CD4-positive, alpha-beta T cell treated with Interleukin-4 for 4 hours (primary cell): ENCODE measurements at regions not wholly inside any gene's neighbourhood (a gene's known extent, or its start where the extent isn't known, plus 50 kb on each side); places are given as distances from the start of the nearest gene placed in this dataset.
"Not testable (repeated sequence)": the region's sequence is repeated elsewhere in the genome, so short reads cannot be mapped to it uniquely, and the experiment has no call there.

ENCODE experiments used
- DNase-seq: peaks from one replicate; pipeline ENCODE4 v3.0.0-alpha.2; 2020

DNA sequence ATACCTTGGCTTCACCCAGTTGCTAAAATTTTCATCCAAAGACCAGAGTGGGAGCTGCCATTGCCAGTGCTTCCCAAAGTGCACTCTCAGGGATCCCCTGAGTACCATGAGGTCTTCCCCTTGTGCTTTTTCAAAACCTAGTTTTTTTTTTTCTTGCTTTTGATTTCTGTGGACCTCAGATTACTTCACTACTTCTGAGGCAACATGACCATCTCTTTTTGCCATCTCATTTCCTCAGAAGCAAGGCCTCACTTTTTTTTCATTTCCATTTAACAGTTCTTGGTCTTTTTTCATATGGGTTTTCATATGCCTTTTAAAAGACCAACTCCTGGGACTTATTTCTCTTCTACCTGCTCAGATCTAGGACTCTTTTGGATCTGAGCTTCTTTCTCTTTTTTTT, 64.1 kb upstream of the MMS22L start:
- no peak for DNase-seq

DNA sequence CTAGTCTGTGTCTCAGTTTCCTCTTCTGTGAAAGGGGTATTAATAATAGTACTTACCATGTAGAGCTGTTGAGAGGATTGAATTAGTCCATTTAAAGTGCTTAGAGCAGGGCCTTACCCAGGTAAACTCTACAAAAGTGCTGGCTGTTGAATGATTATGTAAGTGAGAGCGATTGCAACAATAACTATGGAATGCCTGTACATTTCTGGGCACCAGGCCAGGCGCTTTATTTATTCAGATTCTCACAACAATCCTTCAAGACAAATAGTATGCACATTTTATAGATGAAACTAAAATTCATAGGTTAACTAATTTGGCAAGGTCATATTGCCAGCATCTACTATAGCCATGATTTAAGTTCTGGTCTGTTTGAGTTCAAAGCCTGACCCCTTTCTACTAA, 78.3 kb upstream of the MMS22L start:
- no peak for DNase-seq

DNA sequence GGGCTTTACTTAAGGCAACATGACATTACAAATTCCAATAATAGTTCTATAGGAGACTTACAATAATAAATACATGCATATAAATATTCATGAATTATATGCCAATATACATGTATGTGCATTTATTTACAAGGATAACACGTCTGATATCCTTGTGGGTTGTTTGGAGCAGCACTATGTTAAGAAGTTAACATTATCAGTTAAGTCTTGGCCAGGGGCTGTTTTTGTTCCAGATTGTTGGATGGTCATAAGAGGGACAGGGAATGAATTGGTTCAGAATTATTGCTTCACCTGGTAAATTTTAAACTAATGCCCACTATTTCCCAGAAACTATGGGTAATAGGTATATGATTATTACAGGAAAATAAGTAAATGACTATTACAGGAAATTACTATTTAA, 81.3 kb upstream of the MMS22L start:
- no peak for DNase-seq

DNA sequence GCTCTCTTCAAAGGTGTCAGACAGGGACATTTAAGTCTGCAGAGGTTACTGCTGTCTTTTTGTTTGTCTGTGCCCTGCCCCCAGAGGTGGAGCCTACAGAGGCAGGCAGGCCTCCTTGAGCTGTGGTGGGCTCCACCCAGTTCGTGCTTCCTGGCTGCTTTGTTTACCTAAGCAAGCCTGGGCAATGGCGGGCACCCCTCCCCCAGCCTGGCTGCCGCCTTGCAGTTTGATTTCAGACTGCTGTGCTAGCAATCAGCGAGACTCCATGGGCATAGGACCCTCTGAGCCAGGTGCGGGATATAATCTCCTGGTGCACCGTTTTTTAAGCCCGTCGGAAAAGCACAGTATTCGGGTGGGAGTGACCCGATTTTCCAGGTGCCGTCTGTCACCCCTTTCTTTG, 99.1 kb upstream of the MMS22L start:
- DNase-seq: not testable (repeated sequence)

DNA sequence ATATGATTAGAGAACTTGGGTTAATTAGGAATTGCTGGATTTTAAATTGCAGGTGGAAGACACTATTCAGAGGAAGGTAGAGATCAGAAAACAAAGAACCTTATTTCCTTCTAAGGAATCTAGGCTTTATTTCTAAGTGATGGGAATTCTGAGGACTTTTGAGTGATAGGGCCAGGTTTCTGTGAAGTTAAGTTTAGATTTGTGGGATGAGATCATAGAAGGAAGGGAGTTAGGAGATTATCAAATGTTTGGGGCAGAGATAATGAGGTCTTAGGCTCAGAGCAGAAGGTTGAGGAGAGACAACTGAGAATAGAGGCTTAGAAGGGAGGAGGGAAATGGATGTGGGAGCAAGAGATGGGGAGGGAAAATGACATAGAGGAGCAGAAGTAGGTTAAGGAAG, 109.7 kb upstream of the MMS22L start:
- DNase-seq: no peak

DNA sequence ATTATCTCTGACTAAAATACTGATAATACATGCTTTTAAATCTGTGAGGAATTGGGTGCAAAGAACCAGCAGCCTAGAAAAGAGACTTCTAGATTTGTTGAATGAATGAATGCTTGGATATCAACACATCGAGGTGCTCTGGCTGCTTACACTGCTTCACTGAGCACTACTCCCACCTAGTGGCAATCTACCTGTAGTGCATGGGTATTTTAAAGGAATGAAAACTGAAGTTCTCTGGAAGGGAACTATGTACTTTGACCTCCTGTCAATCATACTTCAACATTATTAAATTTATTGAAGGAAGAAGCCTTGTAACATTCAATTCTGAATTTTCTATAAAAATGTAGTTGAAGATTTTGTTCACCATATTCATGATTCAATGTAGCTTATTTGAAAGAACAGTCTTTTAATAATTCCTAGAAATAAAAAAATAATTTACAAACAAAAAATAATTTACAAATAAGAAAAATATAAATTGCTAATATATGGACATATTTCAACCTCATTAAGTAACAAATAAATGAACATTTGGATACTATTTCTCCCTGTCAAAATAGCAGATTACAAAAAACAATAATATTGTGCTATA, 111.2 kb upstream of the MMS22L start:
- peak; percentile 76 for DNase-seq

DNA sequence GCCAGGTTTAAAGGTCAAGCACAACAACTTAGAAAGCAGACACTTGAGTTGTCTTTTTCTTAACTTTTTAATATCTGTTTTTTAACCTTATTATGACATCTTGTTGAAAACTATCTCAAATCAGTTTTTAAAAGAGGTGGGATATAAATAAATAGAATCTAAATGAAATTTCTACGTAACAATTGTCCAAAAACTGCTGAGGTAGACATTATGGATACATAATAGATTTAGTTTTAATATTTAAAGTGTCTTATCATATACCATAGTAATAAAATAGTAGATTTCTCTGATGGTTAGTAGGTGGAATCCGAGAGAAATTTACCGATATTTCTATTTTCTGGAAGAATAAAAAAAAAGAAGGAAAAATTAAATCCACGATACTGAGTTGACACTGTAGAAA, 113.9 kb upstream of the MMS22L start:
- no peak for DNase-seq

DNA sequence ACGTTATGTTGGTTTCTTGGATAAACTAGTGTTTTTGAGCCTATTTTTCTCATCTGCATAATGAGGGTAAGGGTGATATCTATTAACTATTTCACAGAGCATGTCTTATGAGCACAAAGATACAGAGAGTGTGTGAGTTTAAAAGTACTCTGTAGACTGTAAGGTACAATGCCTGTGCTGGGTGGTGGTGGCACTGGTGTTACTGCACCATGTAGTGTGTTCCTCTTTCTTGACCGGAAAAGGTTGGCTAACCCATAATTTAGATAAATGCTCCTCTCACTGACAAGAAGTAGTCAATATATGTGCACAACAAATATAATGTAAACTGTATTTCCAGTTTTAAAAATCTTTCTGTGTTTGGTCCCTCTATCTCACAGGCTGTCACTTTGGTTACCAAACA, 116.2 kb upstream of the MMS22L start:
- no peak for DNase-seq

DNA sequence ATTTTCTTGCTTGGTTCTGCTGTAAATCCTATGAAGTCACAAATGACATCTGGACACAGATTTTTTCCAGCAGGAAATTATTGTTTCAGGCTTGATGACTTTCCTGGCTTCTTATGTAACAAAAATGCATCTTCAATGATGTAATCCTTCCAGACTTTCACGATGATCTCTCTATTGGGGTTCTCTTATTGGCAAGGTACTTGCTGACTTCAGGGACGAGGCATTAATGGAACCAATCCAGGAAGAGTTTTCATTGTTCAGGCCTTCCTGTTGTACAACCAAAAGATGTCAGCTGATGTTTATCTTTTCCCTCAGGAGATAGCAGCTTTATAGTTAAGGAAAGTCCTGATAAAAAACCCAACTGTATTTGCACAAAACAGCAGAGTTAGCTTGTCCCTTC, 118.5 kb upstream of the MMS22L start:
- DNase-seq: no peak

DNA sequence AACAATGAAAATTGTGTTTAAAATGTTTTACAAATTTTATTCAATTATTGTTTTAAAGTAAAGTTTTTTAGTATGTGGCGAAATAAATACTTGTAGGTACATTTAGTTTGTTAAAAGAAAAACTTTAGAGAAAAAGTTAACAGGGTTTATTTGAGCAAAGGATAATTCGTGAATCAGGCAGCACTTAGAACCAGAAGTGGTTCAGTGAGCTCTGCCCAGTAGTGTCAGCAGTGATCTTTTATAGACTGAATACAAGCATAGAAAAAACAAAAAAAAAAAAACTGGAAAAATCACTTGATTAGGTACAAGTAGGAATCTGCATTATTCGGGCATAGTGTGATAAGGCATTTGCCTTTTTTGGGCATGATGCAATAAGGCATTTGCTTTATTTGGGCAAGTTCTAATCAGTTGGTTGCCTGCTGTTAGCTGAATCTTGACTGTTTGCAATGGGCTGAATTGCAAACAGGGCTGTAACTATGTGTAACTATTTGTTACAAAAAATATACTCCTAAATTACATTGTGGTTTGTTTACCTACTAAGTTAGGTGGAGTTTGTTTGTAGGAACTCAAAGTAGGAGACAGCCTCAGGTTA, 122.9 kb upstream of the MMS22L start:
- DNase-seq: no peak

DNA sequence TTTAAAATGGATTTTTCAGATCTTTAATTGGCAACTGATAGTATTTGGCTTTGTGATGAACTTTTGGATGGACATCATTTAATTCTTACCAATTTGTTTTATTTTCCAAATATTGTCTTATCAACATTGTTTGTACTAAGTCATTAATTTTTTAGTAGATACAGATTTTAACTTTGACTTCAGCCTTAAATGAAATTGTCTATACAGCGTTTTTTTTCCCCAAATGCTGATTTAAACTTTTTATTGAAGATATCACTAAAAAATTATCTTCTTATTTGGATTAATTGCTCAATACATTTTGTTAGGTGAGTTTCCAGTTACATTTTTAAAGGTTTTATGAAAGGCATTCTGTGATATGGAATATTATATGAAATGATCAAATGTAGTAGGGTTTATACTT, 123.6 kb upstream of the MMS22L start:
- DNase-seq: no peak

DNA sequence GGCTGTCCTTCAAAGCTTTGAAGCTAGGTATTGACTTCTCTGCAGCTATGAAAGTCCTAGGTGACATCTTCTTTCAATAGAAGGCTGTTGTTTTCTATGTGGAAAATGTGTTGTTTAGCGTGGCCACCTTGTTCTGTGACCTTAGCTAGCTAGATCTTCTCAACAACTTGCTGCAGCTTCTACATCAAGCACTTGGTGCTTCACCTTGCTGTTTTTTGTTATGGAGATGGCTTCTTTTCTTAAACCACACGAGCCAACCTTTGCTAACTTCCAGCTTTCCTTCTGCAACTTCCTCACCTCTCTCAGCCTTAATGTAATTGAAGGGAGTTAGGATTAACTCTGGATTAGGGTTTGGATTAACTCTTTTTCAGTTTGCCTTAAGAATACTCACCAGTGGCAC, 128.6 kb upstream of the MMS22L start:
- no peak for DNase-seq

DNA sequence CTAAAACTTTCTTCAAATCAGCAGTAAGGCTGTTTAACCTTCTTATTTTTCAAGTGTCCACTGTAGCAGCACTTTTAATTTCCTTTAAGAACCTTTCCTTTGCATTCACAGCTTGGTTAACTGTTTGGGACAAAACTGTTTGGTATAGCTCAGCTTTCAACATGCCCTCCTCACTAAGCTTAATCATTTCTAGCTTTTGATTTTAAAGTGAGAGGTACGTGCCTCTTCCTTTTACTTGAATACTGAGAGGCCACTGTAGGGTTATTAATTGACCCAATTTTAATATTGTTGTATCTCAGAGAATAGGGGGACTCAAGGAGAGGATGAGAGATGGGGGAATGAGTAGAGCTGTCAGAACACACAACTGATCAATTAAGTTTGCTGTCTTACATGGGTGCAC, 129.5 kb upstream of the MMS22L start:
- DNase-seq: no peak

DNA sequence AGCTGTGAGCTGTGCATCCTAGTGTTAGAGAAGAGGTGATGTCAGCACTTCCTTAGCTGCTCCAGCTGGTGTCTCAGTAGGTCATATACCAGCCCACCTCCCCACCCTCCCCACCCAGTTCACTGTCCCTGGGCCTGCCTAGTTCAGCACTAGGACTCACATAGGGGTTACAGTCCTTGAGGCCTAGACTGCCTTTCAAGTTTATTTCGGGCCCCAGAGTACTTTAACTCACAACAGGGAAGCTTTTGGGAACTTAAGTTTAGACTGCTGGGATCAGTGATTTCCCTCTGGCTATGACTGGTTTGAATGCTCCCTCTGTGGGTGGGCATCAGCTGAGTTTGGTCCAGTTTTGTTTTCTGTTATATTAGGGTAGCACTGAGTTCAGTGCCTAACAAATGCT, 139.2 kb upstream of the MMS22L start:
- DNase-seq: no peak

DNA sequence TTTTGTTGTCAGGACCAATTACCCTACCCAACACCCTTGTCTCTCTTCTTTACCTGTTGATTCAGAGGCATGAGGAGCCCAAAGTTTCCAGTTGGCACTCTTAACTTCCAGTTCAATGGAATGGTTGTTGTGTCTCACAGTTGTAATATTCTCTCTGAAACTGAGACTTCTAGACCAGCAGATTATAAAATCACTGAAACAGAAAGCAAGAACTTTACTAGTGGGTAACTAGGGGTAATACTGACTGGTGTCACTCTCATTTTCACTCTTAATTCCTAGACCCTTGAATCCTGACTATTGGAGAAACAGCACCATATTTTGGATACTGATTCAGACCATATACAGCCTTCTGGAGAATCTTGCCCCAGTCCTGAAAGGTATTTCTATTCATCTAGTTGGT, 140.2 kb upstream of the MMS22L start:
- no peak for DNase-seq

DNA sequence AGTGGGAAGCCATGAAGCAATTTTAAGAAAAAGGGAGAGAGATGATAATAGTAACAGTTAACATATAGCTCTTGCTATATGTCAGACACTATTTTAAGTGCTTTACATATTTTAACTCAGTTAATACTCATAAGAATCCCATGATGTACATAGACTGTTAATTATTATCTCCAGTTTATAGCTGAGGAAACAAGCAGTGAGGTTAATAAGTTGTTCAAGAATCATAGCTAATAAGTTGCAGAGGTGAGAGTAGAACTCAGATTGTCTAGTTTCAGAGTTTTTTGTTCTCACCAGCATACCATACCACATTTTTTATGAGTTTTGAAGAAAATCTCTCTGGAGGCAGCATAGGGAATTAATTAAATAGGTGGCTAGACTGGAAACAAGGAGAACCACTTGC, 144.6 kb upstream of the MMS22L start:
- no peak for DNase-seq

DNA sequence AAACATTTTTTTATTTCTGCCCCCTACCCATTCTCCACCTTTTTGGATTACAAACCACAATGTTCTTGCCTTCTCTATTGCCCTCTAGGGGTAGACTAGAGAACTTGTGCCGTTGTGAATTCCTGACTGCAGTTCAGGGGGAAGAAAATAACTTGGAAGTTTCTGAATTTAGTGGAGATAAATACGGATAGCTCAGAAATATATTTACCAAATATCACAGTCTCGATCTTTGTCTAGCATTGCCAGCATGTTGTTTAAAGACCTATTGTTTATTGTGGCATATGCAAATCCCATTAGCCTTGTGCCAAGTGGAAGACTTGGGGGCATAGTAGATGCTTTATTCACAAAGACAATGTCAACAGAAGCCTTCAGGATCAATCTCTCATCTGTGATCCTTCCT, 154.1 kb upstream of the MMS22L start:
- no peak for DNase-seq

DNA sequence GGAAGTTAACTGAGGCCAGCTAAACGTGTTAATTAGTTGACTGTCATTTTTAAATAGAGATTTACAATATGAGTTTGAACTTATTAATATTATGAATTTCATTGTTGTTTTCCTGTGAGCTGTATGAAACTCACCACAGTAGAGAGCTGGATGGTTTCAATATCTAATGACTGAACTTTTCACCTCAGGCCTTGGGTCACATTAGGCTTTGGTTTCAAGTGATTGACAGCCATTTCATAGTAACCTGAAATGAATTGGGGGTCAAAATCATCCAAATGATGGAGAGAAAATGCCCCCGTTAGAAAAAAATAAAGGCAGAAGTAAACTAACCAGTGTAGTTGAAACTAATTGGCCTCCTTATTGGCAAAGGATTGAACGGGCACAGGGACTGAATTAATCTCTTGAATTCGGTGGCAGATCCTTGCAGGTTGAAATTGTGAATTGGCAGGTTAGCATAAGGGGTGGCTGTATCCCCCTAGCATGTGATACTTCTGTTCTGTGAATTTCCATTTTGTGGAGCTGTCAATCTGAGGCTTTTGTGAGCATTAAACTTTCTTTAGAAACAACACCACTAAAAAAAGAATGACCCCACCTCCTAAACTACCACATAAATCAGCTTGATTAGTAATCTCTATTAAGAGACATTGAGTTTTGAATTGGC, 155.1 kb upstream of the MMS22L start:
- DNase-seq: no peak

DNA sequence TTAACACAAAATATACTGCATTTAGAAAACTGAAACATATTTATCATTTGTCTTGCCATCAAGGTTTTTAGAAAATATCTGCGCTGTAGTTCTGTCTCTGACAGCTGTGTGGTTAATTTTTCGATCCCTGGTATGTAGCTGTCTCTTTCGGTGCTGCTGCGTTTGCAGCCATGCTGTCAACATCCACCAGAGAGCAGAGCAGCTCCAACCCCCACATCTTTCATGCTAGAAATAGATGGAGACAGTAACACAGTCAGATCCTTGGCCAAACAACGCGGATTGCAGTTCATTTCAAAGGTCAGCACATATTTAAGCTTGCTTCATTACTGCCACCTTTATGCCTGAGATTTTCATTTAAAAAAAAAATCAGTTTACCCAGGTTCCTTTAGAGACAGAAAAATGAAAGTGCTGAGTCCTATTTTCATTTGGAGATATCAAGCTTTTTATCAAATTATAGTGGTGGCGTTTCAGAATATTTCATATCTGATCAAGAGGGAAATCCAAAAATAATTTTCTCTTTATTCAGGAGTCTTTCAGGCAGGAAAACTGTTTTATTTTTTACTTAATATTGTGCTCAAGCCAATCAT, 157.7 kb upstream of the MMS22L start:
- DNase-seq: no peak

DNA sequence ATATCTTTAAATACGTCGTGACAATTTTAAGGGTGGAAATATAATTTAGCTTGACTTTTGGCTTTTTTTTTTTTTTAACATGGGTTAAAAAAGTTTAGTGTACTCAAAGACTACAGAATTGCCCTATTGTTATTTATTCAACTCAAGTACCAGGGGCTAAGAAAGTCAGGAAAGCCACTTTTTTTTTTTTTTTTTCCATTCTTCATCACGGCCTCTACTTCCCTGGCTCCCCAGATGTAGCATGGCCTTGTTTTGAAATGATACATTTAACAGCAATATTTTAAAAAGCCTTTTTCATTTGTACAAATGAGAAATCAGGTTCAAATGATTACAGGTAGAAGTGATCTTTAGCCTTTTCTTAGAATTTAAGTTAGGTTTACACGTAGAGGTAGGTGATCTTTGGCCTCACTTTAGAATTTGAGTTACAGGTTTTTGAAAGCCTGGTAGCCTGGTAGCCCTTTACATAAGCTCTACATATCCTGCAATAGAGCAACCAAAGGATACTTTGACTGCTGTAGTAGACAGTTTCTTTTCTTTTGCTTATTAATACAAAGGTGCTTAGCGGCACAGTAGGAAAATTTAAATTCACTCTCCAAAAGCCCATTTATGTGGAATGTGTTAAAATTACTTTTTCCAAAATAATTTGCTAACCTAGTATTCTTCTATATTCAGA, 160.5 kb upstream of the MMS22L start:
- no peak for DNase-seq

DNA sequence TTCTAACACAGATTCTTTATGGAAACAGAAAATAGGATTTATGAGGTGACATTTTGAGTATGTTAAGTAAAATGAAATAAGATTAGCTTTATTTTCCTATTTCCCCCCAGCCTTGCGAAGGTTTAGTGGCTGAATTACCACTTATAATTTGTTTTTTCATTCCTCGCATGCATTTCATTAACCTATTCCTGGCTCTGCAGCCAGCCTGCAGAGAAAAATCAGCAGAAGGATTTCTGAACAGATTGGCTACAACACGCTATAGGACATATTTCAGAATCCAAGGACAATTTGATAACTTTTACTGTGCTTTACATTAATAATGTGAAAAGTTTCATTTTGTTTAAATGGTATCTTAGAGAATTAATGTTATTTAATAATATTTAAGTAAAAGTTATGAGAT, 162.4 kb upstream of the MMS22L start:
- DNase-seq: no peak

DNA sequence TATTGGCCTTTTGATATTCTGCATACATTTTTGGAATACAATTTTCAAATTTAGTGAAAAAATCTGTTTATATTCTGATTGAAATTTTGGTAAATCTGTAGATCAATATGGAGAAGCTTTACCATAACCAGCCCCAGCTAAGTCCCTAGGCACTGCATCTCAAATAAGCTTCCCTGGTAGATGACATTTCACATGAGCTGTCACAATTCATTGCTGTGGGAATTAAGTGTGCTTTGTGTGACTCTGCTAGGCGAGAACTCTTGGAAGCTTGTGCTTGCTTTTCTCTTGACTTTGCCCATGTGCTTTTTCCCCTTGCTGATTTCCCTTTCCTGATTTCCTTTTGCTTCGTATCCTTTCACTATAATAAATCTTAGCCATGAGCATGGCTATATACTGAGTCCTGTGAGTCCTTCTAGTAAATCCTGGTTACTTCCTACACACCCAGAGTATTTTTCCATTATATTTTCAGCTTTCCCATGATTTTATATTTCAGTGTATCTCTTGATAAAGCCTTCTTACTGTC, 166.5 kb upstream of the MMS22L start:
- DNase-seq: no peak

DNA sequence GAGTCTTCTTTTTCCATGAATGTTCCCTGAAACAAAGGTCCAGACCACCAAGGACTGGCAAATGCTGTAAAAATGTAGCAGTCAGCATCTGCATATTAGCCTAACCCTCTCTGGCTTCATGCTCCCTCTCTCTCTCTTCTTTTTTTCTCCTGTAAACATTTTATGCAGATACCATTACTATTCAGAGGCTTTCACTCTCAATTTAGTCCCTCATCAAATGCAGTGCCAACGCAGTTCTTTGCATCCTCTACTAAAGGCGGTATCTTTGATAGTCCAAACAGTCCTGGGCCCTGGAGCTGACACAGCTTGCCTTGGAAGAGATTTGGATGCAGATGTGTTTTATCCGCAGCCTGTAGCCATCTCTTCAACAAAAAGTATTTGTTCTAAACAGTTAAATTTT, 167.1 kb upstream of the MMS22L start:
- DNase-seq: no peak

DNA sequence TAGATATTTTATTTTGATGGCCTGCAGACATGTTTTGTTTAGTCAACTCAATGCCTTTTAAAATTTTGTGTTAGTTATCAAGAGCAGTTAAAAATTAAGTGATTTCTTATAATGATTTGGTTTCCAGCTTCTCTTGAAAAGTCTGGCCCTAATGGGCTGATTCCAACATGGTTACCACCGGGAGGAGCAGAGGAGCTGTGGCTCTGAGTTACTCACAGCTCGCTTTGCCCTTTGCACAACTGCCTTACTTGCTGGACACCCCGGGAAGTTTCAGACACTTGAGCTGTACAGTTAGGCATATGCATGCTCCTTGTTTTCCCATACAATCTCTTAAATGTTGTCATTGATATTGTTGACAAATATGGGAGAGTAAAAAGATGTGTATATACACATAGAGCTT, 173.1 kb upstream of the MMS22L start:
- no peak for DNase-seq
